Mucosa of descending colon (tissue), 3 donors: ENCODE measurements at regions not wholly inside any gene's neighbourhood (a gene's known extent, or its start where the extent isn't known, plus 50 kb on each side); places are given as distances from the start of the nearest gene placed in this dataset.

ENCODE experiments used
- ATAC-seq: fragments of 200-7000 bp; cut with Tn5 transposase; one replicate; pipeline ENCODE4 v1.9.1; 2020; ENCODE audit warnings: mild to moderate bottlenecking, moderate library complexity
- DNase-seq, 3 donors: peaks; one replicate each; pipeline ENCODE4 v3.0.0-alpha.2; 2020
- H3K36me3 ChIP-seq: fragments of 200-600 bp; one replicate; pipeline ENCODE4 v1.8.0; 2021; ENCODE audit warnings: low read depth, mild to moderate bottlenecking
- H3K4me1 ChIP-seq: fragments of 200-600 bp; one replicate; pipeline ENCODE4 v1.8.0; 2021; ENCODE audit warnings: low read depth, mild to moderate bottlenecking
- H3K4me3 ChIP-seq: fragments of 200-600 bp; one replicate; pipeline ENCODE4 v1.8.0; 2021; ENCODE audit warnings: mild to moderate bottlenecking
- H3K9me3 ChIP-seq: fragments of 200-600 bp; one replicate; pipeline ENCODE4 v1.8.0; 2021; ENCODE audit warnings: mild to moderate bottlenecking
- CTCF ChIP-seq: fragments of 200-600 bp; IDR thresholded peaks from one replicate; pipeline ENCODE4 v1.8.0; 2022; ENCODE audit warnings: antibody characterized with exemption, mild to moderate bottlenecking
- intact Hi-C, 2 donors: fragments of 100-400 bp; cut with DNase I in 1 of 2; cut with micrococcal nuclease in 1 of 2; formaldehyde crosslinking; loops; one replicate each; pipeline versions ENCODE4 v1.11.0 to v1.11.1; 2022; cut with DNase I, micrococcal nuclease
- donor health status: DM: no; HTN: no; CAD: no; lungs with moderate emphysema.
- donor health status: DM: no; HTN: no; CAD: no.
- donor health status: DM: no; HTN: yes; CAD: no.

- no peak for TF ChIP-seq CTCF
- intact Hi-C loops = no loop called here
- Histone ChIP-seq H3K4me3 (no peak overlapping the region), H3K4me1 (no peaks in the 10 kb centered on the region), H3K9me3 (no peaks in the 10 kb centered on the region), H3K36me3 (no peaks in the 10 kb centered on the region)
- ATAC-seq = no peak
- DNase-seq = no peak
Measured at GRCh38 chr10:21092683-21093524, 195.8 kb upstream of the NEBL start.

- Histone ChIP-seq H3K9me3 (no peaks in the 10 kb centered on the region), H3K36me3 (no peaks in the 10 kb centered on the region), H3K4me1 (no peaks in the 10 kb centered on the region), H3K4me3 (no peak overlapping the region)
- ATAC-seq (no peak), DNase-seq (no peak)
- intact Hi-C loops = no loop called here
- no peak for TF ChIP-seq CTCF
Measured at GRCh38 chr10:21090609-21091082, 193.5 kb upstream of the NEBL start.

- no peaks in the 10 kb centered on the region for H3K4me1 ChIP-seq
- H3K4me3 ChIP-seq = no peak overlapping the region
- ATAC-seq (no peak), DNase-seq (no peak)
- intact Hi-C loops = no loop called here
- H3K9me3 ChIP-seq = no peaks in the 10 kb centered on the region
- H3K36me3 ChIP-seq = no peaks in the 10 kb centered on the region
- no peak for TF ChIP-seq CTCF
Measured at GRCh38 chr10:21087476-21087875, 190.4 kb upstream of the NEBL start.

GRCh38 chr10:21084700-21085099 lies 187.6 kb upstream of the NEBL start:
- DNase-seq (no peak), ATAC-seq (no peak)
- Histone ChIP-seq H3K4me3 (no peak overlapping the region), H3K9me3 (no peaks in the 10 kb centered on the region), H3K4me1 (no peaks in the 10 kb centered on the region), H3K36me3 (no peaks in the 10 kb centered on the region)
- intact Hi-C loops = no loop called here
- no peak for TF ChIP-seq CTCF

GRCh38 chr10:21083861-21084260 lies 186.8 kb upstream of the NEBL start:
- Histone ChIP-seq H3K9me3 (no peaks in the 10 kb centered on the region), H3K4me3 (no peak overlapping the region), H3K4me1 (no peaks in the 10 kb centered on the region), H3K36me3 (no peaks in the 10 kb centered on the region)
- DNase-seq = no peak
- TF ChIP-seq CTCF = no peak
- no peak for ATAC-seq
- intact Hi-C loops = no loop called here
